HEK293T (cell line): ENCODE measurements at regions not wholly inside any gene's neighbourhood (a gene's known extent, or its start where the extent isn't known, plus 50 kb on each side); places are given as distances from the start of the nearest gene placed in this dataset.

Experiments used
- CTCF ChIA-PET: fragments of 350-600 bp; formaldehyde crosslinking; extraction: SDS; loops from one replicate; lab custom pipeline; 2021; ENCODE audit warnings: antibody characterized with exemption, inconsistent platforms; lab: Yijun Ruan, JAX
- POLR2A ChIA-PET: fragments of 350-600 bp; formaldehyde crosslinking; extraction: SDS; loops from one replicate; lab custom pipeline; 2020; ENCODE audit warnings: antibody characterized with exemption, inconsistent platforms; lab: Yijun Ruan, JAX
- DNase-seq: peaks from one replicate; pipeline ENCODE4 v3.0.0; 2012; ENCODE audit warnings: mixed read lengths; ENCODE audit errors: extremely low spot score
- ARNT ChIP-seq: fragments of 450-650 bp; IDR thresholded peaks from 2 replicates; pipeline ENCODE4 v1.6.1; 2017; ENCODE audit warnings: mild to moderate bottlenecking
- BHLHE40 ChIP-seq: fragments of 450-650 bp; IDR thresholded peaks from 2 replicates; pipeline ENCODE4 v1.6.1; 2016; ENCODE audit warnings: mild to moderate bottlenecking, moderate library complexity, borderline replicate concordance
- CTBP1 ChIP-seq: fragments of 450-650 bp; IDR thresholded peaks from 2 replicates; pipeline ENCODE4 v1.6.1; 2016; ENCODE audit warnings: borderline replicate concordance
- ELF4 ChIP-seq: fragments of 450-650 bp; IDR thresholded peaks from 2 replicates; pipeline ENCODE4 v1.6.1; 2017; ENCODE audit warnings: antibody characterized with exemption
- FOXA1 ChIP-seq: fragments of 450-650 bp; IDR thresholded peaks from 2 replicates; pipeline ENCODE4 v1.6.1; 2016; ENCODE audit warnings: mild to moderate bottlenecking
- FOXK2 ChIP-seq: fragments of 450-650 bp; IDR thresholded peaks from 2 replicates; pipeline ENCODE4 v1.6.1; 2016; ENCODE audit warnings: mild to moderate bottlenecking
- FOXM1 ChIP-seq: fragments of 450-650 bp; IDR thresholded peaks from 2 replicates; pipeline ENCODE4 v1.6.1; 2017; ENCODE audit warnings: mild to moderate bottlenecking, borderline replicate concordance
- HDGF ChIP-seq: fragments of 450-650 bp; IDR thresholded peaks from 2 replicates; pipeline ENCODE4 v1.6.1; 2017; ENCODE audit warnings: antibody characterized with exemption, borderline replicate concordance
- L3MBTL2 ChIP-seq: fragments of 450-650 bp; conservative IDR thresholded peaks from 2 replicates; pipeline ENCODE4 v1.6.1; 2016; ENCODE audit warnings: mild to moderate bottlenecking
- LEF1 ChIP-seq: fragments of 450-650 bp; IDR thresholded peaks from 2 replicates; pipeline ENCODE4 v1.6.1; 2017; ENCODE audit warnings: mild to moderate bottlenecking, borderline replicate concordance
- NFRKB ChIP-seq: fragments of 450-650 bp; IDR thresholded peaks from 2 replicates; pipeline ENCODE4 v1.6.1; 2016; ENCODE audit warnings: mild to moderate bottlenecking, moderate library complexity
- PKNOX1 ChIP-seq: fragments of 450-650 bp; IDR thresholded peaks from 2 replicates; pipeline ENCODE4 v1.6.1; 2016
- SP1 ChIP-seq: fragments of 450-650 bp; IDR thresholded peaks from 2 replicates; pipeline ENCODE4 v1.6.1; 2017
- SUZ12 ChIP-seq: fragments of 450-650 bp; IDR thresholded peaks from 2 replicates; pipeline ENCODE4 v1.6.1; 2016; ENCODE audit warnings: mild to moderate bottlenecking
- TARDBP ChIP-seq: fragments of 450-650 bp; IDR thresholded peaks from 2 replicates; pipeline ENCODE4 v1.6.1; 2016
- ZNF384 ChIP-seq: fragments of 450-650 bp; IDR thresholded peaks from 2 replicates; pipeline ENCODE4 v1.6.1; 2016

- TF ChIP-seq CTBP1 (no peak), FOXA1 (no peak), ARNT (no peak), NFRKB (no peak), SUZ12 (no peak), TARDBP (no peak), HDGF (no peak), L3MBTL2 (no peak), ELF4 (no peak), LEF1 (no peak), ZNF384 (no peak), FOXK2 (no peak), FOXM1 (no peak), SP1 (no peak), BHLHE40 (no peak), PKNOX1 (no peak)
- CTCF ChIA-PET, result no interaction called here
- no peak for DNase-seq
Observed at GRCh38 chr9:107713470-107713869, 223.9 kb upstream of the KLF4 start.

GRCh38 chr9:107712390-107712789 is 222.8 kb upstream of the KLF4 start:
- CTCF ChIA-PET, result interaction anchor here (0.9 kb wide), 1 partner anchor 691 kb away, joined by 3 read pairs; no protein-coding TSS in a partner anchor
- POLR2A ChIA-PET, result no interaction called here
- DNase-seq, result no peak
- TF ChIP-seq FOXA1 (no peak), ZNF384 (no peak), NFRKB (no peak), FOXM1 (no peak), LEF1 (no peak), ARNT (no peak), SP1 (no peak), L3MBTL2 (no peak), TARDBP (no peak), PKNOX1 (no peak), SUZ12 (no peak), ELF4 (no peak)

More at GRCh38 chr9:107713470-107713869, 223.9 kb upstream of the KLF4 start:
- POLR2A ChIA-PET, result no interaction called here

DNA sequence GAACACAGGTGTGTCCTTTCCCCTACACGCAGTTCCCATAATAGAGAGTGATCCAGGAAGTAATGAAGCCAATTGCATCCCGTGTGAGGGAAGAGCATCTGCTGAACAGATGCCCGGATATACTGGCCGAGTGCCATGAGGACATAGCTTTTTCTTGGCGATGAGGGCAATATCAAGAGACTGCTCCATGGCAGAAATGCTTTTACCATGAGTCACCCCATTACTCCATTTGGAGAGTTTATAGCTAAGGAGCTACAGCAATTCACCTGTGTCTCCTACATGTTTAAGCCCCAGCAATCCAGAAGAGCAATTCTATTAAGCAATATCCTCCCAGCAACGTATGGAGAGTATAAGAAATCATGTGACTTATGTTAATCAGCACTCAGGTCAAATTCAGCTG is 222.0 kb upstream of the KLF4 start:
- ChIA-PET POLR2A (no interaction called here), CTCF (interaction anchor here (0.6 to 0.9 kb wide), 2 partner anchors 75 to 692 kb away, joined by 3 read pairs; no protein-coding TSS in a partner anchor)
- TF ChIP-seq ELF4, result no peak
- no peak for TF ChIP-seq TARDBP
- no peak for TF ChIP-seq CTBP1
- TF ChIP-seq FOXA1, result no peak
- TF ChIP-seq FOXK2, result no peak
- no peak for TF ChIP-seq HDGF
- no peak for TF ChIP-seq ARNT
- TF ChIP-seq SP1, result no peak
- TF ChIP-seq FOXM1, result no peak
- no peak for TF ChIP-seq BHLHE40
- TF ChIP-seq NFRKB, result no peak
- TF ChIP-seq L3MBTL2, result no peak
- no peak for TF ChIP-seq LEF1
- no peak for TF ChIP-seq PKNOX1
- no peak for TF ChIP-seq ZNF384
- TF ChIP-seq SUZ12, result no peak
- DNase-seq, result no peak

DNA sequence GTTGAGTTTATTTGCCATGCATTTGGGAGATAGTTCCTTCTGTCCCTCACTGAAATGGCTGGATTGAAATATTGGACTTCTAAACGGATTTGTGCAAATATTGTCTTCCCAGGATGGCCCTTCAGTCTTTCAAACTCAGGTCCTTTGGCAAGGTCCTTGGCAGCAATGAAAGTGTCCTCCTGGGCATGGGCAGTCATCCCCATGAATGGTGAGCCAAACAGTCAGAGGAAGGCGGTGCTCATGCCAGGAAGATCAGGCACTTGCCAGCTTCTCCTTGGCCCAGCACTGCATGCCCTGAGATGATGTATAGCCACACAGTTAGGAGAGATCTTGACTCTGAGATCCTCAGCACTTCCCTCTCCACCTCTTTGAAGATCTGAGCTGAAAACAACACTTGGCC is 221.4 kb upstream of the KLF4 start:
- no peak for TF ChIP-seq ZNF384
- TF ChIP-seq TARDBP, result no peak
- TF ChIP-seq CTBP1, result no peak
- no peak for TF ChIP-seq HDGF
- TF ChIP-seq SP1, result no peak
- TF ChIP-seq FOXK2, result no peak
- no peak for TF ChIP-seq PKNOX1
- no peak for TF ChIP-seq FOXA1
- TF ChIP-seq BHLHE40, result no peak
- TF ChIP-seq SUZ12, result no peak
- no peak for TF ChIP-seq L3MBTL2
- no peak for TF ChIP-seq LEF1
- no peak for TF ChIP-seq ELF4
- TF ChIP-seq ARNT, result no peak
- POLR2A ChIA-PET, result no interaction called here
- no peak for DNase-seq
- CTCF ChIA-PET, result no interaction called here

DNA sequence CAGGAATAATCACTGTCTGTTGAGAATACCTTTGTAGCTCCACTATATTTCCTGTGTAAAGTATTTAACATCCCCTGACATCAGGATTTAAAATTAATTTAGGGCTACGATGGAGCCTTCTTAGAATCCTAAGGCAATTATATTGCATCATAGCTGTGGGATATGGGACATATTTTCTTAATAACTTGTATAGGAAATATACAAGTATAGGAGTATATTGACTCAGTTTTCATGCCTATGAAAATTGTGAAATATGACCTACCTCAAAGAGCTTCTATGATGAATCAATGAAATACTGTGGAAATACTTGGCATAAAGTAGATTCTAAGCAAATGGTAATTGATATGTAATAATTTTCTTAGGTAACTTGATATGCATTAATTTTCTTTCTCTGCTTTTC is 221.0 kb upstream of the KLF4 start:
- DNase-seq, result no peak
- CTCF ChIA-PET, result no interaction called here
- POLR2A ChIA-PET, result no interaction called here
- TF ChIP-seq PKNOX1 (no peak), CTBP1 (no peak), ZNF384 (no peak), L3MBTL2 (no peak)
